H1 (cell line): ENCODE measurements at regions not wholly inside any gene's neighbourhood (a gene's known extent, or its start where the extent isn't known, plus 50 kb on each side); places are given as distances from the start of the nearest gene placed in this dataset.

Source experiments
- CTCF ChIA-PET: fragments of 300-600 bp; sonication (Branson Sonifier 250); formaldehyde crosslinking; loops from one replicate; lab custom pipeline; 2021; ENCODE audit not compliant: partially characterized antibody; lab: Charles Lee
- POLR2A ChIA-PET: fragments of 300-600 bp; sonication (Branson Sonifier 250); formaldehyde crosslinking; loops from one replicate; lab custom pipeline; 2021; ENCODE audit warnings: inconsistent platforms; ENCODE audit not compliant: partially characterized antibody; lab: Charles Lee
- DNase-seq, 2 experiments: peaks; one replicate each; pipeline versions ENCODE4 v3.0.0 to v3.0.0-alpha.2; 2010 to 2022; ENCODE audit warnings: low spot score in 2 of 2, low read depth in 1 of 2, mixed read lengths in 1 of 2
- FAIRE-seq: peaks from 2 replicates; lab custom pipeline; 2011; peaks lifted over from hg19 to GRCh38; lab: Jason Lieb, UNC
- H2AFZ ChIP-seq: 2 replicates; pipeline ENCODE4 v1.8.1; 2012; ENCODE audit warnings: low read length, inconsistent platforms
- H2AK5ac ChIP-seq: 2 replicates; pipeline ENCODE4 v1.6.1; 2013; ENCODE audit warnings: low read depth, low read length
- H2BK120ac ChIP-seq: replicated peaks from 2 replicates; pipeline ENCODE3; 2013; ENCODE audit warnings: low read depth, low read length, inconsistent platforms
- H2BK12ac ChIP-seq: 2 replicates; pipeline ENCODE4 v1.6.1; 2013; ENCODE audit warnings: low read depth, low read length
- H2BK15ac ChIP-seq: 2 replicates; pipeline ENCODE4 v1.6.1; 2013; ENCODE audit warnings: low read length
- H2BK20ac ChIP-seq: 2 replicates; pipeline ENCODE4 v1.6.1; 2013; ENCODE audit warnings: low read length
- H2BK5ac ChIP-seq: 2 replicates; pipeline ENCODE4 v1.6.1; 2013; ENCODE audit warnings: low read depth, low read length
- H3K14ac ChIP-seq: 2 replicates; pipeline ENCODE4 v1.6.1; 2013; ENCODE audit warnings: inconsistent platforms; ENCODE audit not compliant: insufficient read length
- H3K18ac ChIP-seq: 2 replicates; pipeline ENCODE4 v1.6.1; 2013; ENCODE audit warnings: low read length; ENCODE audit errors: extremely low read depth
- H3K23ac ChIP-seq: 2 replicates; pipeline ENCODE4 v1.6.1; 2013; ENCODE audit warnings: inconsistent platforms; ENCODE audit not compliant: insufficient read length
- H3K23me2 ChIP-seq: 2 replicates; pipeline ENCODE4 v1.6.1; 2013; ENCODE audit warnings: low read depth, low read length
- H3K27ac ChIP-seq: 2 replicates; pipeline ENCODE4 v1.6.1; 2011; ENCODE audit warnings: low read depth, low read length, inconsistent platforms
- H3K27me3 ChIP-seq, 4 experiments: replicated peaks in 1 of 4; 1 replicate in 1 of 4; 2 replicates in 3 of 4; pipeline versions ENCODE4 v1.6.1 to v1.8.1; 2011 to 2013; ENCODE audit warnings: low read length in 3 of 4, mild to moderate bottlenecking in 3 of 4, inconsistent platforms in 2 of 4, mixed read lengths in 2 of 4, moderate library complexity in 1 of 4; ENCODE audit not compliant: control insufficient read depth in 3 of 4, insufficient read depth in 3 of 4; ENCODE audit errors: extremely low read depth in 1 of 4
- H3K36me3 ChIP-seq, 4 experiments: 2 replicates each; pipeline versions ENCODE4 v1.6.1 to v1.8.1; 2011 to 2013; ENCODE audit warnings: mild to moderate bottlenecking in 4 of 4, low read length in 3 of 4, moderate library complexity in 2 of 4, control low read depth in 1 of 4, inconsistent platforms in 1 of 4; ENCODE audit not compliant: insufficient read depth in 4 of 4, control insufficient read depth in 2 of 4
- H3K4ac ChIP-seq: replicated peaks from 2 replicates; pipeline ENCODE3; 2013; ENCODE audit warnings: low read length, low read depth, mixed read lengths, inconsistent platforms; ENCODE audit not compliant: insufficient read length
- H3K4me1 ChIP-seq, 4 experiments: replicated peaks in 1 of 4; 1 replicate in 1 of 4; 2 replicates in 3 of 4; pipeline versions ENCODE4 v1.6.1 to v1.8.1; 2011 to 2013; ENCODE audit warnings: low read length in 3 of 4, inconsistent platforms in 2 of 4, mixed read lengths in 1 of 4; ENCODE audit not compliant: insufficient read depth in 4 of 4, control insufficient read depth in 3 of 4
- H3K4me2 ChIP-seq, 2 experiments: 2 replicates each; pipeline versions ENCODE4 v1.6.1 to v1.8.1; 2011 to 2013; ENCODE audit warnings: low read depth in 2 of 2, low read length in 2 of 2, control low read depth in 1 of 2, inconsistent platforms in 1 of 2, mild to moderate bottlenecking in 1 of 2; ENCODE audit not compliant: insufficient read depth in 1 of 2
- H3K4me3 ChIP-seq, 4 experiments: fragments of 200-600, 300-600 bp in 1 of 4; sonication (generic), shearing (Covaris generic), sonication (Bioruptor Twin) in 1 of 4; 2 replicates each; pipeline versions ENCODE4 v1.5.1 to v1.8.1; 2011 to 2016; ENCODE audit warnings: low read length in 4 of 4, low read depth in 3 of 4, control low read depth in 2 of 4, inconsistent platforms in 2 of 4, mild to moderate bottlenecking in 2 of 4, mixed read lengths in 1 of 4, moderate library complexity in 1 of 4; ENCODE audit not compliant: insufficient read depth in 2 of 4; ENCODE audit errors: extremely low read depth in 1 of 4
- H3K56ac ChIP-seq: replicated peaks from 2 replicates; pipeline ENCODE3; 2013; ENCODE audit warnings: low read depth, mild to moderate bottlenecking, mixed read lengths, low read length, inconsistent platforms; ENCODE audit not compliant: insufficient read length
- H3K79me1 ChIP-seq: 2 replicates; pipeline ENCODE4 v1.6.1; 2013; ENCODE audit warnings: low read depth, low read length, control low read depth
- H3K79me2 ChIP-seq, 2 experiments: 2 replicates each; pipeline versions ENCODE4 v1.6.1 to v1.8.1; 2012 to 2013; ENCODE audit warnings: low read length in 2 of 2, mild to moderate bottlenecking in 2 of 2, inconsistent platforms in 1 of 2; ENCODE audit not compliant: insufficient read depth in 2 of 2, control insufficient read depth in 1 of 2
- H3K9ac ChIP-seq, 4 experiments: replicated peaks in 1 of 4; 1 replicate in 1 of 4; 2 replicates in 3 of 4; pipeline versions ENCODE4 v1.6.1 to v1.8.1; 2011 to 2013; ENCODE audit warnings: low read depth in 3 of 4, low read length in 3 of 4, control low read depth in 2 of 4, mild to moderate bottlenecking in 2 of 4, moderate library complexity in 2 of 4, inconsistent platforms in 1 of 4; ENCODE audit errors: extremely low read depth in 1 of 4
- H3K9me3 ChIP-seq, 2 experiments: 2 replicates each; pipeline versions ENCODE4 v1.6.1 to v1.8.1; 2012 to 2013; ENCODE audit warnings: mild to moderate bottlenecking in 2 of 2, moderate library complexity in 2 of 2, control low read depth in 1 of 2, inconsistent platforms in 1 of 2, low read depth in 1 of 2, low read length in 1 of 2, mixed read lengths in 1 of 2; ENCODE audit not compliant: insufficient read depth in 2 of 2
- H4K20me1 ChIP-seq, 2 experiments: replicated peaks in 1 of 2; 2 replicates each; pipeline versions ENCODE3 to v1.8.1; 2011 to 2013; ENCODE audit warnings: inconsistent platforms in 2 of 2, low read length in 2 of 2, mild to moderate bottlenecking in 1 of 2; ENCODE audit not compliant: insufficient read depth in 2 of 2, control insufficient read depth in 1 of 2
- H4K5ac ChIP-seq: 2 replicates; pipeline ENCODE4 v1.6.1; 2013; ENCODE audit warnings: low read length, low read depth, mixed read lengths, inconsistent platforms; ENCODE audit not compliant: insufficient read length
- H4K8ac ChIP-seq: 2 replicates; pipeline ENCODE4 v1.8.0; 2013; ENCODE audit warnings: mild to moderate bottlenecking, moderate library complexity, low read length, inconsistent platforms; ENCODE audit not compliant: insufficient read depth; ENCODE audit errors: extremely low read depth
- H4K91ac ChIP-seq: replicated peaks from 2 replicates; pipeline ENCODE3; 2013; ENCODE audit warnings: low read length, mixed read lengths, inconsistent platforms; ENCODE audit not compliant: insufficient read length
- RBBP5 ChIP-seq: IDR thresholded peaks from 2 replicates; pipeline ENCODE4 v1.7.1; 2012; ENCODE audit warnings: low read depth, mild to moderate bottlenecking, inconsistent platforms, low read length, moderate library complexity, borderline replicate concordance
- SAP30 ChIP-seq: fragments of 300-600 bp; sonication (generic); IDR thresholded peaks from 2 replicates; pipeline ENCODE4 v1.7.1; 2012; ENCODE audit warnings: low read length, moderate library complexity, mild to moderate bottlenecking, inconsistent platforms; ENCODE audit not compliant: insufficient read depth, insufficient replicate concordance
- TCF12 ChIP-seq: IDR thresholded peaks from 2 replicates; pipeline ENCODE4 v1.6.1; 2011; ENCODE audit warnings: low read depth, mild to moderate bottlenecking, low read length
- TEAD4 ChIP-seq: IDR thresholded peaks from 2 replicates; pipeline ENCODE4 v1.6.1; 2012; ENCODE audit warnings: low read depth, low read length, inconsistent platforms, mixed read lengths
- YY1 ChIP-seq: IDR thresholded peaks from 2 replicates; pipeline ENCODE4 v1.6.1; 2011; ENCODE audit warnings: low read depth, mild to moderate bottlenecking, low read length
- WGBS, 2 experiments: shearing (Covaris generic) in 1 of 2; methylation state at CpG; one replicate each; pipeline versions ENCODE4 v1.1.6 to v1.1.7; 2013 to 2015; ENCODE audit warnings: low lambda C conversion rate in 2 of 2, mixed read lengths in 2 of 2, inconsistent platforms in 1 of 2, low coverage in 1 of 2, missing lambda C conversion rate in 1 of 2; ENCODE audit not compliant: insufficient replicate concordance in 2 of 2, insufficient coverage in 1 of 2, insufficient read length in 1 of 2; ENCODE audit errors: extremely low coverage in 1 of 2, missing lambda C conversion rate in 1 of 2; 5-methylcytosine and 5-hydroxymethylcytosine counted together

GRCh38 chr4:15215109-15215508 lies 212.7 kb upstream of the C1QTNF7 start:
- ChIA-PET POLR2A (interaction anchor here (2.3 kb wide), 1 partner anchor 17 kb away, joined by 6 read pairs; no protein-coding TSS in a partner anchor), CTCF (interaction anchor here (0.7 to 2.3 kb wide), 3 partner anchors 17 to 242 kb away, joined by 3 to 5 read pairs (median 5); no protein-coding TSS in a partner anchor)
- H3K18ac ChIP-seq = no peak overlapping the region
- H3K9ac ChIP-seq = no peak overlapping the region
- no peak overlapping the region for H3K23ac ChIP-seq
- no peaks in the 10 kb centered on the region for H3K79me2 ChIP-seq
- H2BK120ac ChIP-seq = no peak overlapping the region
- no peaks in the 10 kb centered on the region for H4K20me1 ChIP-seq
- DNase-seq (no peak), FAIRE-seq (no peak)
- H2BK15ac ChIP-seq = no peak overlapping the region
- H2BK20ac ChIP-seq = no peak overlapping the region
- H2AK5ac ChIP-seq = no peak overlapping the region
- H3K56ac ChIP-seq = no peak overlapping the region
- H3K36me3 ChIP-seq = no peaks in the 10 kb centered on the region
- WGBS, 2 experiments = 83% methylated on average over 6 of the region's 6 CpGs; no CpG with 5 or more reads in 1 of the 2 experiments
- H3K27me3 ChIP-seq = no peaks in the 10 kb centered on the region
- H3K27ac ChIP-seq = no peak overlapping the region
- no peak overlapping the region for H4K5ac ChIP-seq
- no peaks in the 10 kb centered on the region for H3K23me2 ChIP-seq
- no peak overlapping the region for H4K8ac ChIP-seq
- H4K91ac ChIP-seq = no peak overlapping the region
- no peak overlapping the region for H2BK12ac ChIP-seq
- H3K4me1 ChIP-seq = no peaks in the 10 kb centered on the region; a peak in 1 of 7 replicates
- no peak overlapping the region for H2AFZ ChIP-seq
- TF ChIP-seq RBBP5 = no peak
- no peak for TF ChIP-seq TCF12
- no peak for TF ChIP-seq YY1
- TF ChIP-seq TEAD4 = no peak
- TF ChIP-seq SAP30 = no peak
- TF ChIP-seq, all 59 proteins: peak for 0
- no peak overlapping the region for H3K4me2 ChIP-seq
- no peak overlapping the region for H3K4ac ChIP-seq
- no peaks in the 10 kb centered on the region for H3K9me3 ChIP-seq
- H3K79me1 ChIP-seq = no peaks in the 10 kb centered on the region
- H3K4me3 ChIP-seq = no peak overlapping the region
- no peak overlapping the region for H3K14ac ChIP-seq
- no peak overlapping the region for H2BK5ac ChIP-seq
